ENCODE measurements at regions not wholly inside any gene's neighbourhood (a gene's known extent, or its start where the extent isn't known, plus 50 kb on each side); places are given as distances from the start of the nearest gene placed in this dataset.

- Mint-ChIP-seq H3K4me1 (ENCODE audit: low read depth, unreplicated experiment) (no peaks in the 10 kb centered on the region), H3K36me3 (ENCODE audit: unreplicated experiment) (no peaks in the 10 kb centered on the region), H3K27me3 (ENCODE audit: unreplicated experiment) (no peaks in the 10 kb centered on the region), H3K27ac (ENCODE audit: unreplicated experiment) (no peak overlapping the region), H3K4me3 (ENCODE audit: unreplicated experiment) (no peak overlapping the region), H3K9me3 (ENCODE audit: unreplicated experiment) (no peaks in the 10 kb centered on the region)
- no peak for DNase-seq
- TF ChIP-seq CTCF (IDR thresholded peaks at IDR 0.05; ENCODE audit: partially characterized antibody, unreplicated experiment) = no peak
Measured at GRCh38 chr12:87054226-87054625, 798.0 kb upstream of the MGAT4C start.

GRCh38 chr12:87051621-87052020, 795.4 kb upstream of the MGAT4C start:
- Mint-ChIP-seq H3K9me3 (ENCODE audit: unreplicated experiment) (no peaks in the 10 kb centered on the region), H3K4me1 (ENCODE audit: low read depth, unreplicated experiment) (no peaks in the 10 kb centered on the region), H3K27ac (ENCODE audit: unreplicated experiment) (no peak overlapping the region), H3K36me3 (ENCODE audit: unreplicated experiment) (no peaks in the 10 kb centered on the region), H3K4me3 (ENCODE audit: unreplicated experiment) (no peak overlapping the region), H3K27me3 (ENCODE audit: unreplicated experiment) (no peaks in the 10 kb centered on the region)
- no peak for DNase-seq
- no peak for TF ChIP-seq CTCF (IDR thresholded peaks at IDR 0.05; ENCODE audit: partially characterized antibody, unreplicated experiment)

- Mint-ChIP-seq H3K4me3 (ENCODE audit: unreplicated experiment) (no peak overlapping the region), H3K4me1 (ENCODE audit: low read depth, unreplicated experiment) (no peaks in the 10 kb centered on the region), H3K9me3 (ENCODE audit: unreplicated experiment) (no peaks in the 10 kb centered on the region), H3K36me3 (ENCODE audit: unreplicated experiment) (no peaks in the 10 kb centered on the region), H3K27me3 (ENCODE audit: unreplicated experiment) (no peaks in the 10 kb centered on the region), H3K27ac (ENCODE audit: unreplicated experiment) (no peak overlapping the region)
- no peak for DNase-seq
- no peak for TF ChIP-seq CTCF (IDR thresholded peaks at IDR 0.05; ENCODE audit: partially characterized antibody, unreplicated experiment)
Measured at GRCh38 chr12:87047691-87048090, 791.5 kb upstream of the MGAT4C start.

- no peak overlapping the region for H3K27ac Mint-ChIP-seq (ENCODE audit: unreplicated experiment)
- no peaks in the 10 kb centered on the region for H3K36me3 Mint-ChIP-seq (ENCODE audit: unreplicated experiment)
- H3K9me3 Mint-ChIP-seq (ENCODE audit: unreplicated experiment) = no peaks in the 10 kb centered on the region
- no peak for DNase-seq
- H3K27me3 Mint-ChIP-seq (ENCODE audit: unreplicated experiment) = no peaks in the 10 kb centered on the region
- no peak for TF ChIP-seq CTCF (IDR thresholded peaks at IDR 0.05; ENCODE audit: partially characterized antibody, unreplicated experiment)
- H3K4me1 Mint-ChIP-seq (ENCODE audit: low read depth, unreplicated experiment) = no peaks in the 10 kb centered on the region
- no peak overlapping the region for H3K4me3 Mint-ChIP-seq (ENCODE audit: unreplicated experiment)
Measured at GRCh38 chr12:87039536-87039935, 783.3 kb upstream of the MGAT4C start.

- Mint-ChIP-seq H3K36me3 (ENCODE audit: unreplicated experiment) (no peaks in the 10 kb centered on the region), H3K4me3 (ENCODE audit: unreplicated experiment) (no peak overlapping the region), H3K27me3 (ENCODE audit: unreplicated experiment) (no peaks in the 10 kb centered on the region), H3K27ac (ENCODE audit: unreplicated experiment) (no peak overlapping the region), H3K4me1 (ENCODE audit: low read depth, unreplicated experiment) (no peaks in the 10 kb centered on the region), H3K9me3 (ENCODE audit: unreplicated experiment) (no peaks in the 10 kb centered on the region)
- DNase-seq = no peak
- TF ChIP-seq CTCF (IDR thresholded peaks at IDR 0.05; ENCODE audit: partially characterized antibody, unreplicated experiment) = no peak
Measured at GRCh38 chr12:87038098-87038497, 781.9 kb upstream of the MGAT4C start.

All from glutamatergic neuron (in vitro differentiated cells).